Right ventricle myocardium inferior (tissue), 1 donor: ENCODE measurements at regions not wholly inside any gene's neighbourhood (a gene's known extent, or its start where the extent isn't known, plus 50 kb on each side); places are given as distances from the start of the nearest gene placed in this dataset.

Source experiments
- ATAC-seq: fragments of 200-7000 bp; cut with Tn5 transposase; one replicate; pipeline ENCODE4 v1.9.1; 2020; ENCODE audit warnings: mild to moderate bottlenecking, moderate library complexity
- DNase-seq: peaks from one replicate; pipeline ENCODE4 v3.0.0; 2021; ENCODE audit errors: missing footprints
- intact Hi-C: fragments of 100-400 bp; cut with DNase I; formaldehyde crosslinking; loops from one replicate; pipeline ENCODE4 v1.11.0; 2022
- donor health status: DM: no; HTN: yes; CAD: no; lungs with severe emphysema.

DNA sequence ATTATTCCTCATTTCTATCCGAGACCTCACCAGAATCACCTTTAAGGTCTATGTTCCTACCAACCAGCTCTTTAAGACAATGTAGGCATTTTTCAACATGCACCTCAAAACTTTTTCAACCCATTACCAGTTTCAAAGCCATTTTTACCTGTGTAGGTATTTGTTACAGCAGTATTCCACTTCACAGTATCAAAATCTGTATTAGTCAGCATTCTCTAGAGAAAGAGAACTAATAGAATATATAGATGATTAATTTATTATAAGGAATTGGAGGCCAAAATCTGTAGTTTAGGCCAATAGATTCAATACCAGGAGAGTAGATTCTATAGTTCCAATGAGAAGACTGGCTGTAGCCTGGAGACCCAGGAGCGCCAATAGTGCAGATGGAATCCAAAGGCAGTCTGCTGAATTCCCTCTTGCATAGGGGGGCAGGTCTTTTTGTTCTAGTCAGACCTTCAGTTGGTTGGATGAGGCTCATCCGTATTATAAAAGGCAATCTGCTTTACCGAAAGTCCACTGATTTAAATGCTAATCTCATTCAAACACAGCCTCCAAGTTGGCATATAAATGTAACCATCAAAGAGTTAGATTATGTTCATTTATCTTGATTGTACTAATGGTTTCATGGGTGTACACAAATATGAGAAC lies 151.6 kb upstream of the SYT1 start:
- DNase-seq, result no peak
- intact Hi-C loops, result no loop called here
- ATAC-seq, result no peak

GRCh38 chr12:78719721-78720120 lies 144.9 kb upstream of the SYT1 start:
- DNase-seq (no peak), ATAC-seq (no peak)
- intact Hi-C loops, result no loop called here

GRCh38 chr12:78721906-78722305 lies 142.7 kb upstream of the SYT1 start:
- ATAC-seq (no peak), DNase-seq (no peak)
- intact Hi-C loops, result no loop called here

DNA sequence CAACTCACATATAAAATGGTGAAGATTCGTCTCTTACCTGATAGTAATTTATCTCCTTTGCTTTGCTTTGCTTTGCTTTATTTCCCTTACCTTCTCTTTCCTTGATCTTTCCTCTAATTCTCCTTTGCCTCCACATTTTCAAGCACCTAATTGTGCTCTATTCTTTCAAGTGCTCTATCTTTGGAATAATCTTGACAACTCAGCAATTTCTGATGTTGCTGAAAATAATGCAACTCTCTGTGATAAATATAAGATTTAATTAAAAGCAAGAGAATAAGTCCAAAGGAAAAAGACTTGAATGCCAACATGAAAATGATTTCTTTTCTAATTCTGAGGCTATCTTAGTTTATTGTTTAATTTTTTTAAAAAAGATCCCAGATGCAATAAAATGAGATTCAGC lies 139.5 kb upstream of the SYT1 start:
- DNase-seq (no peak), ATAC-seq (no peak)
- intact Hi-C loops, result no loop called here

- DNase-seq (no peak), ATAC-seq (no peak)
- intact Hi-C loops, result no loop called here
These were observed 138.5 kb upstream of the SYT1 start for GRCh38 chr12:78725951-78726580.

- intact Hi-C loops, result no loop called here
- DNase-seq, result no peak
- no peak for ATAC-seq
These were observed 137.7 kb upstream of the SYT1 start for GRCh38 chr12:78726854-78727253.

DNA sequence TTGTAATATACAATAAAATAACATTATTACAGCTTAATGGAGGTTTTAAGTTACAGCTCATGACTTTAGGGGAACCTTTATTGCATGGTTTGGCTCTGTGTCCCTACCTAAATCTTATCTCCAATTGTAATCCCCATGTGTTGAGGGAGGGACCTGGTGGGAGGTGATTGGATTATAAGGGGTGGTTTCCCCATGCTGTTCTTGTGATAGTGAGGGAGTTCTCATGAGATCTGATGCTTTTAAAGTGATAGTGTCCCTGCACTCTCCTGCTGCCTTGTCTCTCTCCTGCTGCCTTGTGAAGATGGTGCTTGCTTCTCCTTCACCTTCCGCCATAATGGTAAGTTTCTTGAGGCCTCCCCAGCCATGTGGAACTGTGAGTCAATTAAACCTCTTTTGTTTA lies 132.1 kb upstream of the SYT1 start:
- intact Hi-C loops, result no loop called here
- no peak for DNase-seq
- no peak for ATAC-seq

DNA sequence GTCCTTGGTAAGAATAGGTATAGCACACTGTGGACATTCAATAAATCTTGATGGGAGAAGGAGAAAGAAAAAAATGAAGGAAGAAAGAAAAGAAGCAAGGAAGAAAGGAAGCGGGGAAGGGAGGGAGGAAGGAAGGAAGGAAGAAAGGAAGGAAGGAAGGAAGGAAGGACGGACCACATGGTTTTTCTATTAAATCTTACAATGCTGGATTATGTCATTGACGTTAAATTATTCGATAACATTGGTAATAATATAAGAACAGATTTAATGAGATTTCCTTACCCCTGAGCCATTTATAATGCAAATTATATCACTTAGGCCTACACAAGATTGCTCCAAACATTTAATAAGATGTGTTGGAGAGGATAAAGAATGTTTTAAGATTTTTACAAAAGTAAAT lies 124.9 kb upstream of the SYT1 start:
- intact Hi-C loops, result loop anchor here (5.0 kb wide), 1 partner anchor 278 kb away; no protein-coding TSS in a partner anchor
- no peak for DNase-seq
- ATAC-seq, result no peak

- ATAC-seq (no peak), DNase-seq (no peak)
- intact Hi-C loops, result no loop called here
These were observed 118.6 kb upstream of the SYT1 start for GRCh38 chr12:78746001-78746400.

DNA sequence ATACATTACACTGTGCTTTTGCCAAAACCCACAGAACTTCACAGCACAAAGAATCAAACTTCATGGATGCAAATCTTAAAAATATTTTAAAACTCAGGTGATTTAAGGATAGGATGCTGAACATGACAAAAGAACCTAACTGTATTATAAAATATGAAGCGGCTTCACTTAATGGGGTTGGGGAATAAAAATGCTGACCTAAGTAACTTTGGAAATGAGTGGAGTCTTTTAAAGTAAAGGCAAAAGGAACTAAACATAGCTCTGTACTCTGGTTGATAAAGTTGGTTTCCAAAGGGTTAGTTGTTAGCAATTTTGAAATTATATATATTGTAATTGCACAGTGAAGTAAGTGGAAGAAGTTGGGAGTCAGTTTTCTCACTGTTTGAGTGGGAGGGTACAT lies 111.5 kb upstream of the SYT1 start:
- intact Hi-C loops, result no loop called here
- DNase-seq, result no peak
- no peak for ATAC-seq

DNA sequence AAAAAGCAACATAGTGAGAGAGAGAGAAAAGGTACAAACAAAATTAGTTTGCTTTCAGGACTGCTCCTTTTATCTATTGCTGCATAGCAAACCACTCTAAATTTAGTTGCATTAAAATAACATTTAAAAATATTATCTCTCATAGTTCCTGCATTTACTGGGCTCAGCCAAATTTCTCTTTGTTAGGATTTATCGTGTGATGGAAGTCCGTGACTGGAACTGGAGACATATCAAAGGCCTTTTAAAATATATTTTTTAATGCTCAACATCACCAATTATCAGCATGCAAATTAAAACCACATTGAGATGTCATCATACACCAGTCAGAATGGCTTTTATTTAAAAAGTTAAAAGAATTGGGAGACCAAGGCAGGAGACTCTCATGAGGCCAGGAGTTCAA lies 107.6 kb upstream of the SYT1 start:
- no peak for DNase-seq
- ATAC-seq, result no peak
- intact Hi-C loops, result no loop called here

DNA sequence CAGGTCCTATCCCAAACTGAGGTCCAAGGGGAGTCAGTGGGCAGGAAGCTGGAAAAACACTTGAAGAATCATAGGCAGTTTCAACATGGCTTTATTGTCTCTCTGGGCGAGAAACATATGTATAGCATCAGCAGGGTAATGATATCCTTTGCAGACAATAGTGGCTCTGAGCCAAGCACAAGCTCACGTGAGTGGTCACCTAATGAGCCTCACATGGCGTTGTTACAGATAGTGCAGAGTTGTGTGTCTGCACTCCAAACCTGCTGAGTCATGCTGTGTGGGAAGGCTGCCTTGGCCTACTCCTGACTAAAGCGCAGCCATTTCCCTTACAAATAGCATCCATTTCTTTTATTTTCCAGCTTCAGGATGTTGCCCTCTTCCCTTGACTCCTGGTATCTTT lies 105.2 kb upstream of the SYT1 start:
- DNase-seq, result no peak
- no peak for ATAC-seq
- intact Hi-C loops, result no loop called here

GRCh38 chr12:78760906-78761305 lies 103.7 kb upstream of the SYT1 start:
- DNase-seq (no peak), ATAC-seq (no peak)
- intact Hi-C loops, result no loop called here

DNA sequence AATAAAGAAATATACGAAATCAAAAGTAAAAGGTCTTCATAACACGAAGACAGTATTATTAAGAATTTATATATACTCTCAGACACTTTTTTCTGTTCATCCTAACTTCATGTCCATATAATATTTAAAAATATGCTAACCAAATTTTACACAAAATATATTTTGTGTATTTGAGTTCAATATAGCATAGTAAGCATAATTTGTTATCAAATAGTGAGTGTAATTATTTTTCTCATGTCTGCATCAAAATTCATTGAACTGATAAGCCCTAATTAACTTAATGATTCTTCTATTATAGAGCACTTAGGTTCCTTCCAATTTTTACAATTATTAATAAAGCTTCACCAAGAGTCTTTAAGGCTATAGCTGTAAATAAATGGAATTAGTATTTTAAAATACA lies 99.7 kb upstream of the SYT1 start:
- intact Hi-C loops, result no loop called here
- no peak for ATAC-seq
- no peak for DNase-seq

DNA sequence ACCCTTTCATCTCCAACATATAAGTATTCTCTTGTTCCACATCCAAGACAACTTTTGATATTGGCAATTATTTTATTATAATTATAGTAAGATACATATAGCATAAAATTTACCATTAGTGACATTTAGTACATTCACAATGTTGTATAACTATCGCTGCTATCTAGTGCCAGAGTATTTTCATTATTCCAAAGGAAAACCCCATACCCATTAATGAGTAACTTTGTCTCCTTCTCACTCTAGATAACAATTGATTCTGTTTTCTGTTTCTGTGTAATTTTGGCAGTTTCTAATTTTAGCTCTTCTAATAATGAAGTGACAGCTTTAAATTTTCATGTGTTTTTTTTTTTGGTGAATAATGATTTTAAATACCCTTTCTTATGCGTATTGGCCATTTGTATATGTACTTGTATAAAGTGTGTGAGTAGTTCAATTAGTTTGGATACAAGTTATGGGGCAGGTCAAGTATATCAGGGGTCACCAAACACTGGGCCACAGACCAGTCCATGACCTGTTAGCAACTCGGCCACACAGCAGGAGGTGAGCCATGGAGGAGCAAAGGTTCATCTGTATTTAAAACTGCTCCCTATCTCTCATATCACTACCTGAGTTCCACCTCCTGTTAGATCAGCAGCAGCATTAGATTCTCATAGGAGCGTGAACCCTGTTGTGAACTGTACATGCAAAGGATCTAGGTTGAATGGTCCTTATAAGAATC lies 97.2 kb upstream of the SYT1 start:
- no peak for ATAC-seq
- DNase-seq, result no peak
- intact Hi-C loops, result no loop called here

DNA sequence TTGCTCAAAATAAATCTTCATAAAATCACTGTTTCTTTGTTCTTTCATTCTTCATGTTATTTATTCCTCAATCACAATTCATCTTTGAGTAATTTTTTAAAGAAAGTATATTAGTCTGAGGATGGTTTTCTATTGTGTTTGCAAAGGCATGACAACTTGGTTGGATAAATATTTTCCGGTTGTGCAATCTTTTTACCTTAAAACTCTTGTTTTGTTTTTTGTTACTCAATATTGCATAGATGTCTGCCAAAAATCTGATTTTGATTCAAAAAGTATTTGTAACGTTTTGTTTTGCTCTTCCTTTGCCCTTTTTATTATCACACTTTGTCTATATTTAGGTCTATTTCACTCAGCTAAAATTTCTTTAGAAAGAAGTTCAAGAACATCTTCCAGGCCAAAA lies 86.2 kb upstream of the SYT1 start:
- intact Hi-C loops, result no loop called here
- ATAC-seq (no peak), DNase-seq (no peak)

DNA sequence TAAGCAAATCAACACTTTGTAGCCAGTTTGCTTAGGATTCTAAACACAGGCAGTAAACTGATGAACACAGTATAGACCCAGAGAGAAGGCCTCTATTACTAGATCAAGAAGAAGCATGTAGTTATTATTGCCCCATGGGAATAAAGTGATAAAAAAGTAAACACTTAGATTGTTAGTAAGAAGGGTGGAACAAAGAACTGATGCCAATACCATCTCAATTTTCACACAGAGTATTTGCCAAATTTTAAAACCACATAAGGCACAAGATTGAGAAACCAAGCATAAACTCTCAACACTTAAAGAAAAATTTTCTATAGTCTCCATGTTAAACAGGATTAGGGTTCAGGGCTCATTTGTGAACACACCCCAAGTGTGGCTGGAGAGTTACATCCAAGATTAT lies 77.0 kb upstream of the SYT1 start:
- ATAC-seq (no peak), DNase-seq (no peak)
- intact Hi-C loops, result no loop called here

- no peak for ATAC-seq
- intact Hi-C loops, result no loop called here
- DNase-seq, result no peak
These were observed 74.4 kb upstream of the SYT1 start for GRCh38 chr12:78790148-78790547.

- no peak for ATAC-seq
- intact Hi-C loops, result no loop called here
These were observed 72.4 kb upstream of the SYT1 start for GRCh38 chr12:78792052-78792698.

GRCh38 chr12:78793491-78793890 lies 71.1 kb upstream of the SYT1 start:
- intact Hi-C loops, result no loop called here
- ATAC-seq, result no peak
- DNase-seq, result no peak

More at GRCh38 chr12:78792052-78792698, 72.4 kb upstream of the SYT1 start:
- DNase-seq, result no peak
